SK-N-MC (cell line): ENCODE measurements at regions not wholly inside any gene's neighbourhood (a gene's known extent, or its start where the extent isn't known, plus 50 kb on each side); places are given as distances from the start of the nearest gene placed in this dataset.
"Not testable (repeated sequence)": the region's sequence is repeated elsewhere in the genome, so short reads cannot be mapped to it uniquely, and the experiment has no call there.

Experiments used
- EZH2 ChIP-seq: fragments of 200-600 bp; sonication (generic); IDR thresholded peaks from one replicate; pipeline ENCODE4 v1.6.1; 2017; ENCODE audit warnings: antibody characterized with exemption
- FOXP2 ChIP-seq: optimal IDR thresholded peaks from 2 replicates; pipeline ENCODE3; 2011; ENCODE audit warnings: mild to moderate bottlenecking, moderate library complexity; ENCODE audit not compliant: insufficient read depth; ENCODE audit errors: extremely low read length, control extremely low read depth
- POLR2AphosphoS5 ChIP-seq: IDR thresholded peaks from 2 replicates; pipeline ENCODE4 v1.6.1; 2012; ENCODE audit warnings: mild to moderate bottlenecking, low read depth, low read length, borderline replicate concordance

DNA sequence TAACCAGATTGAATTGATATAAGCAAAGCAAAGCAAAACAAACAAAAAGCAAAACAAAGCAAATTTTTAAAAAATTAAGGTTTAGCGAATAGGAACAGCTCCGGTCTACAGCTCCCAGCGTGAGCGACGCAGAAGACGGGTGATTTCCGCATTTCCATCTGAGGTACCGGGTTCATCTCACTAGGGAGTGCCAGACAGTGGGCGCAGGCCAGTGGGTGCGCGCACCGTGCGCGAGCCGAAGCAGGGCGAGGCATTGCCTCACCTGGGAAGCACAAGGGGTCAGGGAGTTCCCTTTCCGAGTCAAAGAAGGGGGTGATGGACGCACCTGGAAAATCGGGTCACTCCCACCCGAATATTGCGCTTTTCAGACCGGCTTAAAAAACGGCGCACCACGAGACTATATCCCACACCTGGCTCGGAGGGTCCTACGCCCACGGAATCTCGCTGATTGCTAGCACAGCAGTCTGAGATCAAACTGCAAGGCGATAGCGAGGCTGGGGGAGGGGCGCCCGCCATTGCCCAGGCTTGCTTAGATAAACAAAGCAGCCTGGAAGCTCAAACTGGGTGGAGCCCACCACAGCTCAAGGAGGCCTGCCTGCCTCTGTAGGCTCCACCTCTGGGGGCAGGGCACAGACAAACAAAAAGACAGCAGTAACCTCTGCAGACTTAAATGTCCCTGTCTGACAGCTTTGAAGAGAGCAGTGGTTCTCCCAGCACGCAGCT, 170.3 kb downstream of the MCHR2 start:
- not testable (repeated sequence) for TF ChIP-seq EZH2, POLR2AphosphoS5, FOXP2
